ENCODE measurements at regions not wholly inside any gene's neighbourhood (a gene's known extent, or its start where the extent isn't known, plus 50 kb on each side); places are given as distances from the start of the nearest gene placed in this dataset.

- DNase-seq (ENCODE audit: low read depth, low spot score): peak; percentile 57
Measured at GRCh38 chr7:116614499-116615262, 57.3 kb upstream of the MET start.

GRCh38 chr7:116616555-116617059 lies 55.4 kb upstream of the MET start:
- DNase-seq (ENCODE audit: low read depth, low spot score): peak; percentile 71

- no peak for DNase-seq (ENCODE audit: low read depth, low spot score)
Measured at GRCh38 chr7:116617878-116618277, 54.1 kb upstream of the MET start.

- no peak for DNase-seq (ENCODE audit: low read depth, low spot score)
Measured at GRCh38 chr7:116618338-116619128, 53.5 kb upstream of the MET start.

GRCh38 chr7:116621649-116622048 lies 50.3 kb upstream of the MET start:
- DNase-seq (ENCODE audit: low read depth, low spot score): no peak
